ENCODE measurements at regions not wholly inside any gene's neighbourhood (a gene's known extent, or its start where the extent isn't known, plus 50 kb on each side); places are given as distances from the start of the nearest gene placed in this dataset.

GRCh38 chr4:129314781-129315180 is 218.8 kb downstream of the C4orf33 start:
- no peaks in the 10 kb centered on the region for H3K4me1 ChIP-seq (ENCODE audit: control insufficient read depth in 2 of 2, insufficient read depth in 2 of 2, low read length in 2 of 2)
- H3K4me3 ChIP-seq (ENCODE audit: control extremely low read depth in 1 of 5, extremely low read depth in 1 of 5, insufficient read depth in 1 of 5, low read depth in 2 of 5, low read length in 4 of 5), result no peak overlapping the region
- H3K9me3 ChIP-seq (ENCODE audit: control extremely low read depth in 1 of 3, control insufficient read depth in 2 of 3, insufficient read depth in 1 of 3, low read length in 2 of 3), result peaks cover 0 to 6% (median 0%) of the 10 kb centered on the region in 3 donors
- H3K36me3 ChIP-seq (replicated peaks in 1 of 2; ENCODE audit: control extremely low read depth in 1 of 2, control insufficient read depth in 1 of 2, extremely low read depth in 1 of 2, insufficient read depth in 2 of 2, low read length in 1 of 2), result no peaks in the 10 kb centered on the region
- no peaks in the 10 kb centered on the region for H3K27me3 ChIP-seq (replicated peaks in 1 of 4; ENCODE audit: control extremely low read depth in 1 of 4, control insufficient read depth in 3 of 4, insufficient read depth in 4 of 4, low read length in 3 of 4)
- no CpG with 5 or more reads among the region's 2 CpGs for WGBS (ENCODE audit: insufficient coverage)
- H2AFZ ChIP-seq (ENCODE audit: insufficient read depth, low read depth, low read length, poor library complexity, severe bottlenecking), result no peak overlapping the region
- no peaks in the 10 kb centered on the region for H3K27me3 Mint-ChIP-seq
- intact Hi-C loops (cut with micrococcal nuclease), result no loop called here
- no peak overlapping the region for H3K27ac ChIP-seq (ENCODE audit: low read length in 2 of 2)
- DNase-seq, result no peak
- no peak for ATAC-seq (ENCODE audit: low read depth)
- H4K20me1 ChIP-seq (ENCODE audit: control insufficient read depth, insufficient read depth, low read length, poor library complexity, severe bottlenecking), result no peaks in the 10 kb centered on the region
- POLR2A ChIA-PET, result no interaction called here
- no peaks in the 10 kb centered on the region for H3K4me1 Mint-ChIP-seq
- no peak overlapping the region for H3K4me3 Mint-ChIP-seq
- H3K79me2 ChIP-seq (ENCODE audit: control insufficient read depth, insufficient read depth, low read length), result no peaks in the 10 kb centered on the region
- no peak overlapping the region for H3K27ac Mint-ChIP-seq
- CTCF ChIA-PET, result no interaction called here
- H3K9me3 Mint-ChIP-seq (ENCODE audit: insufficient read depth), result no peaks in the 10 kb centered on the region
- no peak overlapping the region for H3K4me2 ChIP-seq (replicated peaks; ENCODE audit: low read depth, low read length, poor library complexity, severe bottlenecking)
- H3K9ac ChIP-seq (ENCODE audit: low read length), result no peak overlapping the region
- TF ChIP-seq EZH2 (IDR thresholded peaks at IDR 0.05; ENCODE audit: borderline replicate concordance, insufficient read depth, low read depth, low read length, poor library complexity, severe bottlenecking) (no peak), CTCF (IDR thresholded peaks at IDR 0.05) (no peak)

GRCh38 chr4:129322920-129323319 is 227.0 kb downstream of the C4orf33 start:
- no peaks in the 10 kb centered on the region for H3K27me3 ChIP-seq (replicated peaks in 1 of 4; ENCODE audit: control extremely low read depth in 1 of 4, control insufficient read depth in 3 of 4, insufficient read depth in 4 of 4, low read length in 3 of 4)
- Mint-ChIP-seq H3K9me3 (ENCODE audit: insufficient read depth) (no peaks in the 10 kb centered on the region), H3K4me3 (no peak overlapping the region), H3K4me1 (peaks cover under 1% of the 10 kb centered on the region), H3K27ac (no peak overlapping the region), H3K27me3 (peaks cover 16% of the 10 kb centered on the region)
- H3K27ac ChIP-seq (ENCODE audit: low read length in 2 of 2), result no peak overlapping the region
- H3K9me3 ChIP-seq (ENCODE audit: control extremely low read depth in 1 of 3, control insufficient read depth in 2 of 3, insufficient read depth in 1 of 3, low read length in 2 of 3), result no peaks in the 10 kb centered on the region
- DNase-seq (no peak), ATAC-seq (ENCODE audit: low read depth) (no peak)
- H2AFZ ChIP-seq (ENCODE audit: insufficient read depth, low read depth, low read length, poor library complexity, severe bottlenecking), result no peak overlapping the region
- no peak overlapping the region for H3K9ac ChIP-seq (ENCODE audit: low read length)
- H4K20me1 ChIP-seq (ENCODE audit: control insufficient read depth, insufficient read depth, low read length, poor library complexity, severe bottlenecking), result no peaks in the 10 kb centered on the region
- H3K4me3 ChIP-seq (ENCODE audit: control extremely low read depth in 1 of 5, extremely low read depth in 1 of 5, insufficient read depth in 1 of 5, low read depth in 2 of 5, low read length in 4 of 5), result no peak overlapping the region
- no peaks in the 10 kb centered on the region for H3K36me3 ChIP-seq (replicated peaks in 1 of 2; ENCODE audit: control extremely low read depth in 1 of 2, control insufficient read depth in 1 of 2, extremely low read depth in 1 of 2, insufficient read depth in 2 of 2, low read length in 1 of 2)
- H3K4me1 ChIP-seq (ENCODE audit: control insufficient read depth in 2 of 2, insufficient read depth in 2 of 2, low read length in 2 of 2), result no peaks in the 10 kb centered on the region
- H3K4me2 ChIP-seq (replicated peaks; ENCODE audit: low read depth, low read length, poor library complexity, severe bottlenecking), result no peak overlapping the region
- H3K79me2 ChIP-seq (ENCODE audit: control insufficient read depth, insufficient read depth, low read length), result no peaks in the 10 kb centered on the region
- POLR2A ChIA-PET, result no interaction called here
- no peak for TF ChIP-seq EZH2 (IDR thresholded peaks at IDR 0.05; ENCODE audit: borderline replicate concordance, insufficient read depth, low read depth, low read length, poor library complexity, severe bottlenecking)
- no peak for TF ChIP-seq CTCF (IDR thresholded peaks at IDR 0.05)
- intact Hi-C loops (cut with micrococcal nuclease), result no loop called here
- WGBS (ENCODE audit: insufficient coverage), result no CpG with 5 or more reads among the region's 4 CpGs
- CTCF ChIA-PET, result no interaction called here

Measured in B cell (primary cell).